H1 (cell line): ENCODE measurements at regions not wholly inside any gene's neighbourhood (a gene's known extent, or its start where the extent isn't known, plus 50 kb on each side); places are given as distances from the start of the nearest gene placed in this dataset.

ENCODE experiments used
- BACH1 ChIP-seq: IDR thresholded peaks from 2 replicates; pipeline ENCODE4 v1.6.1; 2012; ENCODE audit warnings: low read length, improper control_type of control experiment
- CHD7 ChIP-seq: fragments of 300-600 bp; sonication (generic); IDR thresholded peaks from 2 replicates; pipeline ENCODE4 v1.7.1; 2012; ENCODE audit warnings: low read length, moderate library complexity, mild to moderate bottlenecking, inconsistent platforms; ENCODE audit not compliant: insufficient replicate concordance
- CREB1 ChIP-seq: IDR thresholded peaks from 2 replicates; pipeline ENCODE4 v1.6.1; 2012; ENCODE audit warnings: inconsistent platforms
- EP300 ChIP-seq, 2 experiments: IDR thresholded peaks; 1 replicate in 1 of 2; 2 replicates in 1 of 2; pipeline ENCODE4 v1.6.1; 2011 to 2012; ENCODE audit warnings: low read depth in 2 of 2, low read length in 2 of 2, mild to moderate bottlenecking in 2 of 2, borderline replicate concordance in 1 of 2, inconsistent platforms in 1 of 2, moderate library complexity in 1 of 2
- EZH2 ChIP-seq: fragments of 200-600 bp; sonication (generic); IDR thresholded peaks from 2 replicates; pipeline ENCODE4 v1.7.1; 2012; ENCODE audit warnings: low read depth, mild to moderate bottlenecking, moderate library complexity, low read length, inconsistent platforms; ENCODE audit not compliant: severe bottlenecking
- GABPA ChIP-seq: IDR thresholded peaks from 2 replicates; pipeline ENCODE4 v1.6.1; 2011; ENCODE audit warnings: mild to moderate bottlenecking, low read length, moderate library complexity, borderline replicate concordance; ENCODE audit not compliant: insufficient read depth
- JUN ChIP-seq: IDR thresholded peaks from 2 replicates; pipeline ENCODE4 v1.6.1; 2011; ENCODE audit warnings: low read depth, mild to moderate bottlenecking, improper control_type of control experiment, low read length
- KDM1A ChIP-seq: fragments of 200-600, 300-600 bp; sonication (generic); IDR thresholded peaks from 2 replicates; pipeline ENCODE4 v1.7.1; 2016; ENCODE audit warnings: mild to moderate bottlenecking, low read length, borderline replicate concordance
- PHF8 ChIP-seq: fragments of 200-600 bp; sonication (generic); conservative IDR thresholded peaks from 2 replicates; pipeline ENCODE4 v1.7.1; 2012; ENCODE audit warnings: low read depth, mild to moderate bottlenecking, inconsistent platforms, low read length, moderate library complexity
- POLR2A ChIP-seq, 2 experiments: IDR thresholded peaks; 1 replicate in 1 of 2; 2 replicates in 1 of 2; pipeline ENCODE4 v1.6.1; 2011; ENCODE audit warnings: low read depth in 2 of 2, low read length in 2 of 2, mild to moderate bottlenecking in 2 of 2; ENCODE audit errors: control extremely low read depth in 1 of 2
- RNF2 ChIP-seq: fragments of 200-900, 300-1000 bp; sonication (generic); IDR thresholded peaks from 2 replicates; pipeline ENCODE4 v1.7.1; 2016; ENCODE audit warnings: borderline replicate concordance, low read depth, mild to moderate bottlenecking, antibody characterized with exemption, low read length; ENCODE audit not compliant: poor library complexity, severe bottlenecking; ENCODE audit errors: missing control alignments
- TAF7 ChIP-seq: optimal IDR thresholded peaks from 2 replicates; pipeline ENCODE3; 2011; ENCODE audit warnings: low read depth, mild to moderate bottlenecking, inconsistent platforms, low read length, moderate library complexity, borderline replicate concordance

DNA sequence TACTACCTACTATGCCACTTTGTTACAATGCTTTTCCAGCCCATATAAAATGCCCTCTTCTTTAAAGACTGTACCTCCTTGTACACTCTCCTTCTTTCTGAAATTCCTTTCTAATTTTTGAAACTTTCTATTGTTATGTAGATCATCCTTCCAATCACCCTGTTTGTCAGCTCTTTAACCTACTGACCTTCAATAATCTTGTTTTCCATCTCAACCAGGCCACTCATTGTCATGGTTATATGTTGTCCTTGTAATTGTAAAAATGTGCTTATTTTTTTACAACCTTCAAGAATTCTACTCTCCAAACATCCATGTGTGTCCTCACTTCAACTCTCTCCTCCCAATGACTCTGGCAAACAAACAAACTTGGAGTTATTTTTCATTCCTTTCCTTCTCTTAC, 1172.6 kb upstream of the CELF2 start (continued):
- TF ChIP-seq CHD7: no peak
- no peak for TF ChIP-seq EZH2
- no peak for TF ChIP-seq GABPA
- no peak for TF ChIP-seq RNF2
- TF ChIP-seq TAF7: no peak
- TF ChIP-seq JUN: no peak
- no peak for TF ChIP-seq BACH1
- no peak for TF ChIP-seq KDM1A
- no peak for TF ChIP-seq PHF8
- TF ChIP-seq EP300 (IDR thresholded peaks at IDR 0.05; ENCODE audit: borderline replicate concordance in 1 of 2, low read depth in 2 of 2, low read length in 2 of 2): no peak
- TF ChIP-seq POLR2A (IDR thresholded peaks at IDR 0.05; ENCODE audit: control extremely low read depth in 1 of 2, low read depth in 2 of 2, low read length in 2 of 2): no peak
- TF ChIP-seq CREB1: no peak
